ENCODE measurements at regions not wholly inside any gene's neighbourhood (a gene's known extent, or its start where the extent isn't known, plus 50 kb on each side); places are given as distances from the start of the nearest gene placed in this dataset.

GRCh38 chr5:75951158-75951557 is 132.0 kb upstream of the SV2C start:
- no peak for TF ChIP-seq GATA2 (IDR thresholded peaks at IDR 0.05; ENCODE audit: low read depth, low read length)
- no peak for TF ChIP-seq GATA3 (IDR thresholded peaks at IDR 0.05; ENCODE audit: low read depth, low read length)
